Skeletal muscle tissue (tissue), 3 donors: ENCODE measurements at regions not wholly inside any gene's neighbourhood (a gene's known extent, or its start where the extent isn't known, plus 50 kb on each side); places are given as distances from the start of the nearest gene placed in this dataset.

Source experiments
- H3K27ac ChIP-seq: one replicate; pipeline ENCODE4 v1.7.0; 2013; ENCODE audit warnings: mild to moderate bottlenecking, low read depth, low read length, inconsistent platforms
- H3K27me3 ChIP-seq, 3 donors: one replicate each; pipeline ENCODE4 v1.7.0; 2013; ENCODE audit warnings: low read length in 3 of 3; ENCODE audit not compliant: control insufficient read depth in 3 of 3, insufficient read depth in 3 of 3
- H3K36me3 ChIP-seq, 3 donors: one replicate each; pipeline ENCODE4 v1.7.0; 2013; ENCODE audit warnings: low read length in 3 of 3; ENCODE audit not compliant: control insufficient read depth in 3 of 3, insufficient read depth in 3 of 3
- H3K4me1 ChIP-seq, 3 donors: one replicate each; pipeline ENCODE4 v1.7.0; 2013; ENCODE audit warnings: low read length in 3 of 3, mild to moderate bottlenecking in 3 of 3; ENCODE audit not compliant: control insufficient read depth in 3 of 3, insufficient read depth in 3 of 3
- H3K4me3 ChIP-seq, 3 donors: one replicate each; pipeline ENCODE4 v1.7.0; 2013; ENCODE audit warnings: low read length in 3 of 3
- H3K9ac ChIP-seq, 3 donors: one replicate each; pipeline ENCODE4 v1.7.0; 2013; ENCODE audit warnings: low read length in 3 of 3, mild to moderate bottlenecking in 3 of 3, moderate library complexity in 2 of 3, low read depth in 1 of 3
- H3K9me3 ChIP-seq, 3 donors: one replicate each; pipeline ENCODE4 v1.7.0; 2013; ENCODE audit warnings: low read length in 3 of 3; ENCODE audit not compliant: control insufficient read depth in 3 of 3
- donor health status: Osteomylitis.

GRCh38 chr6:167524261-167525111 is 199.6 kb downstream of the TTLL2 start:
- Histone ChIP-seq H3K9me3 (no peaks in the 10 kb centered on the region), H3K36me3 (no peaks in the 10 kb centered on the region), H3K27me3 (peaks cover 3 to 10% (median 4%) of the 10 kb centered on the region in 3 donors), H3K4me3 (no peak overlapping the region), H3K4me1 (no peaks in the 10 kb centered on the region), H3K9ac (no peak overlapping the region), H3K27ac (no peak overlapping the region)

- H3K4me1 ChIP-seq = no peaks in the 10 kb centered on the region
- H3K36me3 ChIP-seq = no peaks in the 10 kb centered on the region
- H3K9me3 ChIP-seq = no peaks in the 10 kb centered on the region
- no peak overlapping the region for H3K27ac ChIP-seq
- H3K9ac ChIP-seq = no peak overlapping the region
- peaks cover 0 to 7% (median 4%) of the 10 kb centered on the region in 3 donors for H3K27me3 ChIP-seq
- H3K4me3 ChIP-seq = no peak overlapping the region
Observed at GRCh38 chr6:167525774-167526173, 200.9 kb downstream of the TTLL2 start.

- H3K36me3 ChIP-seq = no peaks in the 10 kb centered on the region
- no peak overlapping the region for H3K9ac ChIP-seq
- no peaks in the 10 kb centered on the region for H3K4me1 ChIP-seq
- H3K9me3 ChIP-seq = no peaks in the 10 kb centered on the region
- H3K27me3 ChIP-seq = peaks cover 4 to 10% (median 8%) of the 10 kb centered on the region in 3 donors
- H3K27ac ChIP-seq = no peak overlapping the region
- H3K4me3 ChIP-seq = no peak overlapping the region
Observed at GRCh38 chr6:167526465-167527368, 201.8 kb downstream of the TTLL2 start.

GRCh38 chr6:167528239-167528638 is 203.4 kb downstream of the TTLL2 start:
- H3K4me1 ChIP-seq = no peaks in the 10 kb centered on the region
- H3K27me3 ChIP-seq = peaks cover 4 to 14% (median 8%) of the 10 kb centered on the region in 3 donors
- H3K9ac ChIP-seq = no peak overlapping the region
- no peak overlapping the region for H3K27ac ChIP-seq
- H3K36me3 ChIP-seq = no peaks in the 10 kb centered on the region
- no peaks in the 10 kb centered on the region for H3K9me3 ChIP-seq
- H3K4me3 ChIP-seq = no peak overlapping the region

GRCh38 chr6:167528976-167529375 is 204.1 kb downstream of the TTLL2 start:
- Histone ChIP-seq H3K36me3 (no peaks in the 10 kb centered on the region), H3K27me3 (peaks cover 4 to 14% (median 5%) of the 10 kb centered on the region in 3 donors), H3K9ac (no peak overlapping the region), H3K4me1 (no peaks in the 10 kb centered on the region), H3K27ac (no peak overlapping the region), H3K9me3 (no peaks in the 10 kb centered on the region), H3K4me3 (no peak overlapping the region)

- Histone ChIP-seq H3K4me1 (no peaks in the 10 kb centered on the region), H3K4me3 (no peak overlapping the region), H3K9me3 (no peaks in the 10 kb centered on the region), H3K9ac (no peak overlapping the region), H3K36me3 (no peaks in the 10 kb centered on the region), H3K27ac (no peak overlapping the region), H3K27me3 (peaks cover 4 to 14% (median 5%) of the 10 kb centered on the region in 3 donors)
Observed at GRCh38 chr6:167529444-167530335, 204.8 kb downstream of the TTLL2 start.

GRCh38 chr6:167530951-167531350 is 206.1 kb downstream of the TTLL2 start:
- Histone ChIP-seq H3K27me3 (peaks cover 4 to 14% (median 5%) of the 10 kb centered on the region in 3 donors), H3K9me3 (no peaks in the 10 kb centered on the region), H3K4me1 (no peaks in the 10 kb centered on the region), H3K27ac (no peak overlapping the region), H3K9ac (no peak overlapping the region), H3K4me3 (no peak overlapping the region), H3K36me3 (no peaks in the 10 kb centered on the region)

GRCh38 chr6:167532410-167533288 is 207.8 kb downstream of the TTLL2 start:
- Histone ChIP-seq H3K27me3 (peaks cover 4 to 14% (median 5%) of the 10 kb centered on the region in 3 donors), H3K36me3 (no peaks in the 10 kb centered on the region), H3K4me1 (no peaks in the 10 kb centered on the region), H3K4me3 (no peak overlapping the region), H3K9me3 (no peaks in the 10 kb centered on the region), H3K9ac (no peak overlapping the region), H3K27ac (no peak overlapping the region)

GRCh38 chr6:167533851-167534250 is 209.0 kb downstream of the TTLL2 start:
- H3K27me3 ChIP-seq = peaks cover 4 to 11% (median 5%) of the 10 kb centered on the region in 3 donors
- H3K4me3 ChIP-seq = no peak overlapping the region
- no peak overlapping the region for H3K9ac ChIP-seq
- H3K4me1 ChIP-seq = no peaks in the 10 kb centered on the region
- no peak overlapping the region for H3K27ac ChIP-seq
- H3K36me3 ChIP-seq = no peaks in the 10 kb centered on the region
- H3K9me3 ChIP-seq = no peaks in the 10 kb centered on the region
